HUES48 (cell line): ENCODE measurements at regions not wholly inside any gene's neighbourhood (a gene's known extent, or its start where the extent isn't known, plus 50 kb on each side); places are given as distances from the start of the nearest gene placed in this dataset.
A peak's percentile ranks its signal among the peaks of the same experiment; 100 is the strongest.

Experiments
- H3K27ac ChIP-seq: one replicate; pipeline ENCODE4 v1.7.0; 2013; ENCODE audit warnings: low read depth, low read length, inconsistent platforms
- H3K27me3 ChIP-seq: 2 replicates; pipeline ENCODE4 v1.6.1; 2013; ENCODE audit warnings: mild to moderate bottlenecking, low read length; ENCODE audit not compliant: control insufficient read depth, insufficient read depth
- H3K36me3 ChIP-seq: 2 replicates; pipeline ENCODE4 v1.6.1; 2013; ENCODE audit warnings: low read length; ENCODE audit not compliant: control insufficient read depth, insufficient read depth
- H3K4me1 ChIP-seq: 2 replicates; pipeline ENCODE4 v1.6.1; 2013; ENCODE audit warnings: mild to moderate bottlenecking, low read length; ENCODE audit not compliant: control insufficient read depth, insufficient read depth
- H3K4me3 ChIP-seq: 2 replicates; pipeline ENCODE4 v1.5.1; 2013; ENCODE audit warnings: mild to moderate bottlenecking, low read depth, low read length
- H3K9ac ChIP-seq: 2 replicates; pipeline ENCODE4 v1.6.1; 2013; ENCODE audit warnings: mild to moderate bottlenecking, low read depth, low read length, moderate library complexity
- H3K9me3 ChIP-seq: 2 replicates; pipeline ENCODE4 v1.6.1; 2013; ENCODE audit warnings: low read length; ENCODE audit not compliant: control insufficient read depth, insufficient read depth

DNA sequence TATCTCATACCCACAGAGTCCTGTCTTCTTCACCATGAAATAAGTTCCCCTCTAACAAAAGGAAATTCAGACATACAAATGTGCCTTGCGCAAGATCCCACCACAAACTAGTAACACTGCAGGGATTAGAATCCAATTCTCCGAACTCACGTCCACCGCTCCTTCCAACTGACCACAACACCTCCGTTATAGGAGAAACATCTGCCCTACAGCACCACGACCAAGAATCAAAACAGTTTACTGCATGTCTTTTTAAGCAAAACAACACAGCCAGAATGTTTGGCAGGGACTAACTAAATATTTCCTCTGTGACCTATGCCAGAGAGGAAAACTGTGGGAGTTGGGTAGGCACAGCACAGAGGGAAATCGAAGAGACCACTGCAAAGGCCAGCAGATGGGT is 72.7 kb upstream of the AKIP1 start:
- H3K36me3 ChIP-seq = no peaks in the 10 kb centered on the region
- H3K27me3 ChIP-seq = no peaks in the 10 kb centered on the region
- no peaks in the 10 kb centered on the region for H3K9me3 ChIP-seq
- no peak overlapping the region for H3K27ac ChIP-seq
- no peak overlapping the region for H3K4me3 ChIP-seq
- H3K9ac ChIP-seq = no peak overlapping the region
- H3K4me1 ChIP-seq = peaks cover 41% of the 10 kb centered on the region

DNA sequence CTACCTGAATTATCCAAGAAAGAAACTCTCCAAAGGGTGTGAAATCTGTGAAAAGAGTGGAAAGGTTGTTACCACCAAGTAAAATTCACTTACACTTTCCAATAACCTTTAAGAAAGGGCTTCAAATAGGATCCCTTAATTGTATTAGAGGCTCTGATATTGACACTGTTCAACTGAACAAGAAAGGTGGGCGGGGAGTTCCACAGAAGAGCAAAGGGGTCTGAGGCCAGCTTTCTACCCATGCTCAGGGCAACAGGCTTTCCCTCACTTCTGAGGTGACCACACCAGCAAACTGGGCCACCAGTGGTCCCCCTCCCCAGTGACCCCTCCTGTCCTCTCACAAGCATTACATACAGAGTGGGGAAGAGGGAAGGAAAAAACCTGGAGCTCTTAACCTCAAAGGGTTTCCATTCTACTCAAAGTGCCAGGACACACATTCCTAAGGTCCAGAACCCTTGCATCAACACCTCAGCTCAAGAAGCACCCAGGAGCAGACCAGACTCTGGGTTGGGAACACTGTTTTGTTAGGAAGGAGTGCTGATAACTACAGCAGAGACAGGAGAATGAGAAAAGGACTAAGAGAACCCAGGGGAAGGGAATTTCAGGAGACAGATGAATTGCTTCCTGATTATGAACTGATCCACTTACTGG is 71.6 kb upstream of the AKIP1 start:
- Histone ChIP-seq H3K27ac (peak overlapping the region; percentile 89), H3K4me3 (no peak overlapping the region), H3K9ac (no peak overlapping the region), H3K4me1 (peaks cover 29% of the 10 kb centered on the region), H3K9me3 (no peaks in the 10 kb centered on the region), H3K36me3 (no peaks in the 10 kb centered on the region), H3K27me3 (no peaks in the 10 kb centered on the region)

DNA sequence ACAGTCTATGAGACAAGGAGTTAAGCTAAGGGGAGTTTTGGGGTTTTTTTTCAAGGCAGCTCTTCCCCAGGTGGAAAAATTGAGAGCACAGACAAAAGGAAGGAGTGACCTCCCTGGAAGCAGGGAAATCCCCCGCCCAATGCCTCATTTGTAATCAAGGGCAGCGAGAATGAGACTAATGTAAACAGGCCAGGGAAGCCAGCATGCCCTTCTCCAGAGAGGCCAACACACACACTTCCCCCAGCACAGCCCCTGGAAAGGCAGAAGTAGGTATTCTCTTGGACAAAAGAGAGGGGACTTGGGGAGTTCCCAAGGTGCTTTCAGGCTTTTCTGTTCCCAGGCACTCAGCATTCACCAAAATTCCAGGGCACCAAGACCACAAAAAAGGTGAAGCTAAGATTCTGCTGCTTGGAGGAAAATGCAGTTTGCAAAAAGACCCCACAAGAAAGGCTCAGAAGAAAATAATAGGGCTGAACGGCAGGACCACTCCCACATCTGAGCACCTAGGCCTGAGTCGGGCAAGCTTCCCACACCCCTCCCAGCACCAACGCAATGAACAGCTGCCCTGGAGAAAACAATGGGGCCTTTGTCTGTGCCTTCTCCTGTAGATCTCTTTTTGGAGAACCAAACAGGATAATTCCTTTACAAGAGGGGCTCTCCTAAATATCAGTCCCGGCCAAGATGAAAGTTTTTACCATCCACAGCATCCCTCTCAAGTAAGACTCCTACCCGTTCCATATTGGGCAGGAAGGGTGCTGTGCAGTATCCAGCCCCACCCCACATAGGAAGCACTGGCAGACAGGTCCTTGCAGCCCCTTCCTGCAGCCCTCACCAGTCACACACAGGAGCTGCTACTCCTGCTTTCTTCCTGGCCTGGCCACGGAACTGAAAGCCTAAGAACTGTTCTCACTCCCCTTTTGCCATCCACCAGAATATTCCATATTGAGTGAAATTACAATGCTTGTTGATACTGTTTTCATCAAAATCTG is 70.7 kb upstream of the AKIP1 start:
- peaks cover 27% of the 10 kb centered on the region for H3K4me1 ChIP-seq
- H3K27ac ChIP-seq = peak overlapping the region; percentile 89
- no peak overlapping the region for H3K4me3 ChIP-seq
- H3K36me3 ChIP-seq = no peaks in the 10 kb centered on the region
- no peak overlapping the region for H3K9ac ChIP-seq
- H3K9me3 ChIP-seq = no peaks in the 10 kb centered on the region
- no peaks in the 10 kb centered on the region for H3K27me3 ChIP-seq

DNA sequence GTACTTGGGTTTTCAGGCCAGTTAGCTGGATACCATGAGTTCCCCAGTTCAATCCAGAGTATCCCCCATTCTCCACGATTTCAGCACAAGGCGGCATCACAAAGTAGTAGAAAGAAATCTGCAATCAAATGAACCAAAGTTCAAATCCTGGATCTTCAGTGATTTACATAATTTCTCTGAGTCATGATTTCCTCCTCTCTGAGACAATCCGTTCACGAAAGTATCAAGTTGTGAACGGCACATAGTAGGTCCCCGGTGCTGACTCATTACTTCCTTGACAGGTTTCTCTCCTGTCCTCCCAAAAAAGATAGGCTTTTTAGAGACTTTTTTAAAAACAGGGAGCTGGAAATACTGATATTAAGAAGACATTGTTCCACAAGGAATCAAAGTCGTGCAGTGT is 69.1 kb upstream of the AKIP1 start:
- H3K4me3 ChIP-seq = no peak overlapping the region
- H3K9me3 ChIP-seq = no peaks in the 10 kb centered on the region
- no peak overlapping the region for H3K9ac ChIP-seq
- no peaks in the 10 kb centered on the region for H3K27me3 ChIP-seq
- H3K4me1 ChIP-seq = peaks cover 27% of the 10 kb centered on the region
- H3K36me3 ChIP-seq = no peaks in the 10 kb centered on the region
- no peak overlapping the region for H3K27ac ChIP-seq

DNA sequence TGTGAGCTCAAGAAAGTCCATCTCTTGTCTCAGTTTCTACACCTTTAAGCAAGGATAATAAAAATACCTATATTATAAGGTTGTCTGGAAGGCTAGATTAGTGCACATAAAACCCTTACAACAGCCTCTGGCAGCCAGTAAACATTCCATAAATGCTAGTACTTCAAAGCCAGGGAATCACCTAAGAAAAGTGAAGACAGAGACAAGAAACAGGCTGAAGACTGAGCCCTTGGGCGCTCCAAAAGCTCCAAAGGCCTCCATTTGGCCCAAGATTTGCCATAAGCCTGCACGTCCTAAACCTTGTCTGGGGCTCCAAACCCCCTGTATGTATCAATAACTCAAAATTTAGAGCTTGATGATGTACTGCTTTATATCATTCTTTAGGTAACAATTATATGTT is 52.2 kb upstream of the AKIP1 start:
- Histone ChIP-seq H3K4me3 (no peak overlapping the region), H3K4me1 (peaks cover 5% of the 10 kb centered on the region), H3K9me3 (no peaks in the 10 kb centered on the region), H3K27ac (no peak overlapping the region), H3K27me3 (no peaks in the 10 kb centered on the region), H3K9ac (no peak overlapping the region), H3K36me3 (no peaks in the 10 kb centered on the region)
